Gastroesophageal sphincter (tissue), 4 donors: ENCODE measurements at regions not wholly inside any gene's neighbourhood (a gene's known extent, or its start where the extent isn't known, plus 50 kb on each side); places are given as distances from the start of the nearest gene placed in this dataset.

ENCODE experiments used
- ATAC-seq: fragments of 150-250 bp; one replicate; pipeline ENCODE4 v1.9.1; 2016; ENCODE audit warnings: mild to moderate bottlenecking, moderate library complexity
- H3K27ac ChIP-seq, 4 donors: fragments of 200-600 bp; sonication (generic) in 3 of 4; 1 replicate in 3 of 4; 2 replicates in 1 of 4; pipeline ENCODE4 v1.5.1; 2016 to 2019
- H3K27me3 ChIP-seq: fragments of 200-600 bp; sonication (generic); one replicate; pipeline ENCODE4 v1.5.1; 2019
- H3K36me3 ChIP-seq, 2 donors: fragments of 200-600 bp; sonication (generic); one replicate each; pipeline ENCODE4 v1.5.1; 2019; ENCODE audit warnings: control low read depth in 1 of 2
- H3K4me1 ChIP-seq, 3 donors: fragments of 200-600 bp; sonication (generic); 1 replicate in 2 of 3; 2 replicates in 1 of 3; pipeline ENCODE4 v1.5.1; 2016 to 2019; ENCODE audit warnings: control low read depth in 2 of 3
- H3K4me3 ChIP-seq, 2 donors: fragments of 200-600 bp; sonication (generic); one replicate each; pipeline ENCODE4 v1.5.1; 2019; ENCODE audit warnings: mild to moderate bottlenecking in 1 of 2, moderate library complexity in 1 of 2
- H3K9me3 ChIP-seq, 3 donors: fragments of 200-600 bp; sonication (generic); one replicate each; pipeline ENCODE4 v1.5.1; 2017 to 2019; ENCODE audit warnings: control low read depth in 2 of 3
- CTCF ChIP-seq, 4 experiments: fragments of 200-600 bp in 2 of 4; fragments of 450-650 bp in 2 of 4; sonication (generic) in 1 of 4; IDR thresholded peaks; one replicate each; pipeline ENCODE4 v1.5.1; 2017 to 2019; ENCODE audit warnings: antibody characterized with exemption in 4 of 4, mild to moderate bottlenecking in 2 of 4, moderate library complexity in 2 of 4
- EP300 ChIP-seq: sonication (generic); formaldehyde crosslinking; IDR thresholded peaks from one replicate; pipeline ENCODE4 v1.6.1; 2017; ENCODE audit warnings: antibody characterized with exemption, mild to moderate bottlenecking
- POLR2A ChIP-seq, 2 donors: fragments of 450-650 bp; IDR thresholded peaks; one replicate each; pipeline ENCODE4 v1.6.1; 2017; ENCODE audit warnings: antibody characterized with exemption in 2 of 2, mild to moderate bottlenecking in 2 of 2, moderate library complexity in 1 of 2
- POLR2AphosphoS5 ChIP-seq: sonication (generic); formaldehyde crosslinking; IDR thresholded peaks from one replicate; pipeline ENCODE4 v1.6.1; 2017; ENCODE audit warnings: antibody characterized with exemption
- WGBS, 2 donors: methylation state at CpG; one replicate each; pipeline ENCODE4 v1.1.5; 2018; ENCODE audit warnings: low coverage in 1 of 2; 5-methylcytosine and 5-hydroxymethylcytosine counted together

- Histone ChIP-seq H3K9me3 (no peaks in the 10 kb centered on the region), H3K36me3 (no peaks in the 10 kb centered on the region), H3K4me1 (no peaks in the 10 kb centered on the region), H3K27ac (no peak overlapping the region), H3K4me3 (no peak overlapping the region), H3K27me3 (no peaks in the 10 kb centered on the region)
- peak; percentile 67 for ATAC-seq
- WGBS, 2 donors: 40 to 66% methylated on average over 2 to 4 of the region's 5 CpGs
- TF ChIP-seq POLR2AphosphoS5 (no peak), EP300 (no peak), CTCF (IDR thresholded peaks at IDR 0.05) (no peak), POLR2A (IDR thresholded peaks at IDR 0.05) (no peak)
Measured at GRCh38 chr11:13104619-13105236, 95.6 kb downstream of the RASSF10 start.

- Histone ChIP-seq H3K27ac (no peak overlapping the region), H3K9me3 (no peaks in the 10 kb centered on the region), H3K4me3 (no peak overlapping the region), H3K27me3 (no peaks in the 10 kb centered on the region), H3K4me1 (no peaks in the 10 kb centered on the region), H3K36me3 (no peaks in the 10 kb centered on the region)
- no peak for ATAC-seq
- TF ChIP-seq POLR2A (IDR thresholded peaks at IDR 0.05) (no peak), CTCF (IDR thresholded peaks at IDR 0.05) (no peak), POLR2AphosphoS5 (no peak), EP300 (no peak)
- WGBS, 2 donors: 19 to 37% methylated on average over 4 of the region's 4 CpGs
Measured at GRCh38 chr11:13105237-13105844, 96.2 kb downstream of the RASSF10 start.

- Histone ChIP-seq H3K36me3 (no peaks in the 10 kb centered on the region), H3K27me3 (no peaks in the 10 kb centered on the region), H3K9me3 (no peaks in the 10 kb centered on the region), H3K4me3 (no peak overlapping the region), H3K4me1 (peaks cover 0 to 8% (median 4%) of the 10 kb centered on the region in 3 donors), H3K27ac (no peak overlapping the region)
- WGBS, 2 donors: 68 to 100% methylated on average over 3 to 4 of the region's 5 CpGs
- TF ChIP-seq POLR2AphosphoS5 (no peak), CTCF (IDR thresholded peaks at IDR 0.05) (no peak), EP300 (no peak), POLR2A (IDR thresholded peaks at IDR 0.05) (no peak)
- no peak for ATAC-seq
Measured at GRCh38 chr11:13107544-13108044, 98.5 kb downstream of the RASSF10 start.

- H3K36me3 ChIP-seq: no peaks in the 10 kb centered on the region
- H3K9me3 ChIP-seq: no peaks in the 10 kb centered on the region
- H3K4me3 ChIP-seq: no peak overlapping the region
- WGBS, 2 donors: 86 to 92% methylated on average over 2 of the region's 2 CpGs
- H3K27me3 ChIP-seq: no peaks in the 10 kb centered on the region
- peaks cover 0 to 8% (median 4%) of the 10 kb centered on the region in 3 donors for H3K4me1 ChIP-seq
- TF ChIP-seq POLR2AphosphoS5: no peak
- no peak for TF ChIP-seq EP300
- TF ChIP-seq POLR2A (IDR thresholded peaks at IDR 0.05): no peak
- TF ChIP-seq CTCF (IDR thresholded peaks at IDR 0.05): no peak
- no peak overlapping the region for H3K27ac ChIP-seq
- no peak for ATAC-seq
Measured at GRCh38 chr11:13108416-13108815, 99.3 kb downstream of the RASSF10 start.

- H3K9me3 ChIP-seq: no peaks in the 10 kb centered on the region
- ATAC-seq: no peak
- H3K27me3 ChIP-seq: no peaks in the 10 kb centered on the region
- H3K27ac ChIP-seq: no peak overlapping the region
- TF ChIP-seq EP300 (no peak), POLR2AphosphoS5 (no peak), POLR2A (IDR thresholded peaks at IDR 0.05) (no peak), CTCF (IDR thresholded peaks at IDR 0.05) (no peak)
- WGBS, 2 donors: 100% methylated on average over 1 of the region's 1 CpG; no CpG with 5 or more reads in 1 of the 2 donors
- H3K4me1 ChIP-seq: peaks cover 0 to 8% (median 4%) of the 10 kb centered on the region in 3 donors
- H3K36me3 ChIP-seq: no peaks in the 10 kb centered on the region
- no peak overlapping the region for H3K4me3 ChIP-seq
Measured at GRCh38 chr11:13109616-13110015, 100.5 kb downstream of the RASSF10 start.
